ENCODE measurements at regions not wholly inside any gene's neighbourhood (a gene's known extent, or its start where the extent isn't known, plus 50 kb on each side); places are given as distances from the start of the nearest gene placed in this dataset.

GRCh38 chr9:78682216-78682615 is 385.3 kb downstream of the PSAT1 start:
- TF ChIP-seq CTCF (IDR thresholded peaks at IDR 0.05) (no peak), POLR2A (IDR thresholded peaks at IDR 0.05) (no peak)

Data from stomach (tissue), 4 donors.